Mesothelial cell of epicardium (in vitro differentiated cells): ENCODE measurements at regions not wholly inside any gene's neighbourhood (a gene's known extent, or its start where the extent isn't known, plus 50 kb on each side); places are given as distances from the start of the nearest gene placed in this dataset.

ENCODE experiments used
- DNase-seq, 2 experiments: peaks; one replicate each; pipeline ENCODE4 v3.0.0; 2021; ENCODE audit warnings: low spot score in 2 of 2; ENCODE audit not compliant: unreplicated experiment in 2 of 2
- H3K27ac Mint-ChIP-seq: 2 replicates; pipeline ENCODE4 v1.8.0; 2021; ENCODE audit warnings: mixed read lengths
- H3K27me3 Mint-ChIP-seq: 2 replicates; pipeline ENCODE4 v1.8.0; 2021; ENCODE audit warnings: low read depth, mixed read lengths
- H3K36me3 Mint-ChIP-seq: 2 replicates; pipeline ENCODE4 v1.8.0; 2021; ENCODE audit warnings: mixed read lengths
- H3K4me1 Mint-ChIP-seq: 2 replicates; pipeline ENCODE4 v1.8.0; 2021; ENCODE audit warnings: mixed read lengths
- H3K4me3 Mint-ChIP-seq: 2 replicates; pipeline ENCODE4 v1.8.0; 2021; ENCODE audit warnings: mild to moderate bottlenecking, moderate library complexity, mixed read lengths
- H3K9me3 Mint-ChIP-seq: 2 replicates; pipeline ENCODE4 v1.8.0; 2021; ENCODE audit warnings: mixed read lengths
- CTCF ChIP-seq: fragments of 200-600 bp; sonication (generic); IDR thresholded peaks from one replicate; pipeline ENCODE4 v1.5.0; 2021; ENCODE audit warnings: antibody characterized with exemption; ENCODE audit not compliant: unreplicated experiment

GRCh38 chr4:43233321-43233720, 340.8 kb downstream of the GRXCR1 start:
- no peaks in the 10 kb centered on the region for H3K4me1 Mint-ChIP-seq
- H3K9me3 Mint-ChIP-seq, result no peaks in the 10 kb centered on the region
- no peak overlapping the region for H3K4me3 Mint-ChIP-seq
- H3K36me3 Mint-ChIP-seq, result no peaks in the 10 kb centered on the region
- no peak overlapping the region for H3K27ac Mint-ChIP-seq
- DNase-seq, result no peak
- TF ChIP-seq CTCF, result no peak
- peaks cover 11% of the 10 kb centered on the region for H3K27me3 Mint-ChIP-seq

GRCh38 chr4:43234626-43235415, 342.3 kb downstream of the GRXCR1 start:
- no peak for DNase-seq
- no peaks in the 10 kb centered on the region for H3K9me3 Mint-ChIP-seq
- no peak overlapping the region for H3K27ac Mint-ChIP-seq
- no peak overlapping the region for H3K4me3 Mint-ChIP-seq
- no peaks in the 10 kb centered on the region for H3K36me3 Mint-ChIP-seq
- H3K4me1 Mint-ChIP-seq, result no peaks in the 10 kb centered on the region
- no peak for TF ChIP-seq CTCF
- H3K27me3 Mint-ChIP-seq, result peaks cover 7% of the 10 kb centered on the region

GRCh38 chr4:43238008-43238407, 345.5 kb downstream of the GRXCR1 start:
- Mint-ChIP-seq H3K4me1 (peaks cover 4% of the 10 kb centered on the region), H3K27me3 (peaks cover 1% of the 10 kb centered on the region), H3K36me3 (no peaks in the 10 kb centered on the region), H3K27ac (no peak overlapping the region), H3K4me3 (no peak overlapping the region), H3K9me3 (peaks cover 4% of the 10 kb centered on the region)
- DNase-seq, result no peak
- no peak for TF ChIP-seq CTCF

- peaks cover 7% of the 10 kb centered on the region for H3K4me1 Mint-ChIP-seq
Observed at GRCh38 chr4:43238585-43238984, 346.1 kb downstream of the GRXCR1 start.

GRCh38 chr4:43241104-43241503, 348.6 kb downstream of the GRXCR1 start:
- peaks cover 9% of the 10 kb centered on the region for H3K4me1 Mint-ChIP-seq
- H3K9me3 Mint-ChIP-seq, result peaks cover 4% of the 10 kb centered on the region
- no peak overlapping the region for H3K27ac Mint-ChIP-seq
- peaks cover 1% of the 10 kb centered on the region for H3K27me3 Mint-ChIP-seq
- H3K36me3 Mint-ChIP-seq, result no peaks in the 10 kb centered on the region
- H3K4me3 Mint-ChIP-seq, result no peak overlapping the region
- TF ChIP-seq CTCF, result no peak
- DNase-seq, result no peak

More at GRCh38 chr4:43238585-43238984, 346.1 kb downstream of the GRXCR1 start:
- no peaks in the 10 kb centered on the region for H3K36me3 Mint-ChIP-seq
- no peak overlapping the region for H3K4me3 Mint-ChIP-seq
- TF ChIP-seq CTCF, result no peak
- H3K27ac Mint-ChIP-seq, result no peak overlapping the region
- peaks cover 4% of the 10 kb centered on the region for H3K9me3 Mint-ChIP-seq
- no peak for DNase-seq
- H3K27me3 Mint-ChIP-seq, result peaks cover 1% of the 10 kb centered on the region
